ENCODE measurements at regions not wholly inside any gene's neighbourhood (a gene's known extent, or its start where the extent isn't known, plus 50 kb on each side); places are given as distances from the start of the nearest gene placed in this dataset.

- H3K79me2 ChIP-seq (ENCODE audit: low read length) = no peaks in the 10 kb centered on the region
- no peak overlapping the region for H3K4me2 ChIP-seq (ENCODE audit: low read depth, low read length)
- no peaks in the 10 kb centered on the region for H3K36me3 ChIP-seq (replicated peaks; ENCODE audit: insufficient read depth, low read length)
- H3K4me3 ChIP-seq (ENCODE audit: low read length) = no peak overlapping the region
- H3K4me1 ChIP-seq (ENCODE audit: low read length) = no peaks in the 10 kb centered on the region
- no peaks in the 10 kb centered on the region for H3F3A ChIP-seq (ENCODE audit: insufficient read depth, low read length)
- H2AFZ ChIP-seq (ENCODE audit: low read length) = no peak overlapping the region
- H4K20me1 ChIP-seq (ENCODE audit: insufficient read depth, low read length) = no peaks in the 10 kb centered on the region
- H3K9me3 ChIP-seq (replicated peaks; ENCODE audit: insufficient read depth, low read length) = no peaks in the 10 kb centered on the region
- DNase-seq = no peak
- no peaks in the 10 kb centered on the region for H3K27me3 ChIP-seq (replicated peaks; ENCODE audit: insufficient read depth, low read length)
- TF ChIP-seq CTCF (IDR thresholded peaks at IDR 0.05; ENCODE audit: low read length) (no peak), EZH2 (optimal IDR thresholded peaks at IDR 0.05; ENCODE audit: low read depth, low read length) (no peak), EZH2phosphoT487 (IDR thresholded peaks at IDR 0.05; ENCODE audit: low read length) (no peak)
- no peak overlapping the region for H3K9ac ChIP-seq (ENCODE audit: low read length)
- no peak overlapping the region for H3K27ac ChIP-seq (ENCODE audit: low read length)
- H3K9me2 ChIP-seq (replicated peaks; ENCODE audit: insufficient read depth, low read length) = no peaks in the 10 kb centered on the region
Measured at GRCh38 chr14:76583174-76583573, 178.1 kb upstream of the VASH1 start.

DNA sequence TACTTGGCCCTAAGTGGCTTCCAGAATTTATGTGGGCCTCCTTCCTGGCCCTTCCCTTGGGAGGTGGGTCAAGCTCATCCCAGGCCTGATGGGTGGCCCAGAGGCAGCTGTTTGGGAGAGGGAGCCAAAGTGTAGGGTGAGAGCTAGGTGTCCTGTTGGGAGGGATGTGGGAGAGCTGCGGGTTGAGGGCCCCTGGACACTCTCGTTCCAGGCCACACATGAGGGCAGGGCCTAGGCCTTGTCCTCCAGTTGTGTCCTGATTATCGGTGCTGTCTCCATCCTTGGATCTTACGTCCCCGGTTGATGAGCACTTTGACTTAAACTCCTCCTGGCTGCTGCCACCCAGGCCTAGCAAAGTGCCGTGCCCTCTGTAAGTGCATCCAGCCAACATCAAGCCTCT is 177.5 kb upstream of the VASH1 start:
- Histone ChIP-seq H3K4me3 (ENCODE audit: low read length) (no peak overlapping the region), H3K27ac (ENCODE audit: low read length) (no peak overlapping the region), H3K9me2 (replicated peaks; ENCODE audit: insufficient read depth, low read length) (no peaks in the 10 kb centered on the region), H2AFZ (ENCODE audit: low read length) (no peak overlapping the region), H4K20me1 (ENCODE audit: insufficient read depth, low read length) (no peaks in the 10 kb centered on the region), H3K9ac (ENCODE audit: low read length) (no peak overlapping the region), H3K27me3 (replicated peaks; ENCODE audit: insufficient read depth, low read length) (no peaks in the 10 kb centered on the region), H3K79me2 (ENCODE audit: low read length) (no peaks in the 10 kb centered on the region), H3F3A (ENCODE audit: insufficient read depth, low read length) (no peaks in the 10 kb centered on the region), H3K36me3 (replicated peaks; ENCODE audit: insufficient read depth, low read length) (no peaks in the 10 kb centered on the region), H3K9me3 (replicated peaks; ENCODE audit: insufficient read depth, low read length) (no peaks in the 10 kb centered on the region), H3K4me1 (ENCODE audit: low read length) (no peaks in the 10 kb centered on the region), H3K4me2 (ENCODE audit: low read depth, low read length) (no peak overlapping the region)
- DNase-seq = no peak
- TF ChIP-seq EZH2phosphoT487 (IDR thresholded peaks at IDR 0.05; ENCODE audit: low read length) (no peak), CTCF (IDR thresholded peaks at IDR 0.05; ENCODE audit: low read length) (no peak), EZH2 (optimal IDR thresholded peaks at IDR 0.05; ENCODE audit: low read depth, low read length) (no peak)

DNA sequence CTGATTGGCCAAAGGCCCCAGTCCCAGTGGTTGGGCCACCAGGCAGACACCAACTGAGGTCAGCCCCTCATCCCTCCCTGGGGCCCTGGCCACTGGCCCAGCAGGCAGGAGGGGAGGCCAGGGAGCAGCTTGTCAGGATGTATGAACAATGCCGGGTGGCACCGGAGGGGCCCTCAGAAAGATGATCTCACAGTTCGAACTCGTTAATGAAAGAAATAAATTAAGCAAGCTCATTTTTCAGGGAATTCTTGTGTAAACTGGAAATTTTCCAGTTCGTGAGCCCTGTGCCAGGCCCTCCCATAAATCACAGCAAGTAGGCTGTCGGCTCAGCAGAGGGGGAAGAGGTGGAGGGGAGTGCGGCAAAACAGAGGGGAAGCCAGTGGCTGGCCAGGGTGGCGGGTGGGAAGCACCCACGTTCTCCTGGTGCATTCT is 177.0 kb upstream of the VASH1 start:
- no peak overlapping the region for H2AFZ ChIP-seq (ENCODE audit: low read length)
- no peaks in the 10 kb centered on the region for H3F3A ChIP-seq (ENCODE audit: insufficient read depth, low read length)
- no peaks in the 10 kb centered on the region for H3K36me3 ChIP-seq (replicated peaks; ENCODE audit: insufficient read depth, low read length)
- no peaks in the 10 kb centered on the region for H3K27me3 ChIP-seq (replicated peaks; ENCODE audit: insufficient read depth, low read length)
- no peak overlapping the region for H3K27ac ChIP-seq (ENCODE audit: low read length)
- H3K79me2 ChIP-seq (ENCODE audit: low read length) = no peaks in the 10 kb centered on the region
- no peak for TF ChIP-seq EZH2 (optimal IDR thresholded peaks at IDR 0.05; ENCODE audit: low read depth, low read length)
- TF ChIP-seq EZH2phosphoT487 (IDR thresholded peaks at IDR 0.05; ENCODE audit: low read length) = no peak
- TF ChIP-seq CTCF (IDR thresholded peaks at IDR 0.05; ENCODE audit: low read length) = no peak
- H3K4me2 ChIP-seq (ENCODE audit: low read depth, low read length) = no peak overlapping the region
- no peak for DNase-seq
- H3K4me1 ChIP-seq (ENCODE audit: low read length) = no peaks in the 10 kb centered on the region
- H3K9me2 ChIP-seq (replicated peaks; ENCODE audit: insufficient read depth, low read length) = no peaks in the 10 kb centered on the region
- no peak overlapping the region for H3K9ac ChIP-seq (ENCODE audit: low read length)
- no peak overlapping the region for H3K4me3 ChIP-seq (ENCODE audit: low read length)
- H3K9me3 ChIP-seq (replicated peaks; ENCODE audit: insufficient read depth, low read length) = no peaks in the 10 kb centered on the region
- H4K20me1 ChIP-seq (ENCODE audit: insufficient read depth, low read length) = no peaks in the 10 kb centered on the region

Data from MM.1S (cell line).